Stimulated activated CD8-positive, alpha-beta memory T cell treated with anti-CD3 and anti-CD28 coated beads, Interleukin-4, amount 100 ng/mL, for 1 hour (primary cell): ENCODE measurements at regions not wholly inside any gene's neighbourhood (a gene's known extent, or its start where the extent isn't known, plus 50 kb on each side); places are given as distances from the start of the nearest gene placed in this dataset.

Source experiments
- DNase-seq, 2 donors: peaks; one replicate each; pipeline ENCODE4 v3.0.0-alpha.2; 2020; ENCODE audit warnings: low read depth in 2 of 2, low spot score in 1 of 2

GRCh38 chr10:116792817-116793216 lies 50.5 kb upstream of the HSPA12A start:
- no peak for DNase-seq

GRCh38 chr10:116796469-116796868 lies 52.8 kb upstream of the ENO4 start:
- no peak for DNase-seq

GRCh38 chr10:116796910-116797513 lies 52.3 kb upstream of the ENO4 start:
- DNase-seq, result peak; percentile 8 to 34

GRCh38 chr10:116798859-116799258 lies 50.4 kb upstream of the ENO4 start:
- no peak for DNase-seq
